Epithelial cell of esophagus (primary cell): ENCODE measurements at regions not wholly inside any gene's neighbourhood (a gene's known extent, or its start where the extent isn't known, plus 50 kb on each side); places are given as distances from the start of the nearest gene placed in this dataset.
A peak's percentile ranks its signal among the peaks of the same experiment; 100 is the strongest.

Source experiments
- DNase-seq: peaks from one replicate; pipeline ENCODE4 v3.0.0; 2010; ENCODE audit warnings: low read depth
- H3K4me3 ChIP-seq: 2 replicates; pipeline ENCODE4 v1.5.1; 2011; ENCODE audit warnings: mild to moderate bottlenecking, low read length, control low read depth
- TF ChIP-seq, protein P1 (sequence below): IDR thresholded peaks from 2 replicates; pipeline ENCODE4 v1.5.1; 2011; ENCODE audit warnings: low read depth, mild to moderate bottlenecking, low read length, control low read depth, inconsistent platforms; ENCODE audit not compliant: insufficient read depth; ENCODE audit errors: missing control alignments

DNA sequence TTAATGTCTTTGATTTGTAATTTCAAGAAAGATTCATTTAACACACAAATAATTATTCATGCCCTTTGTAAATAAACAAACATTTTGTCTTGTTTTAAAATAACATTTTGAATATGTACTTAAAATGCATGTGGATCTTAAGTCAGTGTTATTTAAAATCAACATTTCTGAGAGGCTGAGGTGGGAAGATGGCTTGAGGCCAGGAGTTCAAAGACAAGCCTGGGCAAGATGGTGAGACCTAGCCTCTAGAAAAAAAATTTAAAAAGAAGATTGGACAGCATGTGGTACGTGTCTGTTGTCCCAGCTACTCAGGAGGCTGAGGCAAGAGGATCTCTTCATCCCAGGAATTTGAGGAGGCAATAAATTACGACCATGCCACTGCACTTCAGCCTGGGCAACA, 1268.2 kb downstream of the SLITRK1 start:
- TF ChIP-seq, protein P1, sequence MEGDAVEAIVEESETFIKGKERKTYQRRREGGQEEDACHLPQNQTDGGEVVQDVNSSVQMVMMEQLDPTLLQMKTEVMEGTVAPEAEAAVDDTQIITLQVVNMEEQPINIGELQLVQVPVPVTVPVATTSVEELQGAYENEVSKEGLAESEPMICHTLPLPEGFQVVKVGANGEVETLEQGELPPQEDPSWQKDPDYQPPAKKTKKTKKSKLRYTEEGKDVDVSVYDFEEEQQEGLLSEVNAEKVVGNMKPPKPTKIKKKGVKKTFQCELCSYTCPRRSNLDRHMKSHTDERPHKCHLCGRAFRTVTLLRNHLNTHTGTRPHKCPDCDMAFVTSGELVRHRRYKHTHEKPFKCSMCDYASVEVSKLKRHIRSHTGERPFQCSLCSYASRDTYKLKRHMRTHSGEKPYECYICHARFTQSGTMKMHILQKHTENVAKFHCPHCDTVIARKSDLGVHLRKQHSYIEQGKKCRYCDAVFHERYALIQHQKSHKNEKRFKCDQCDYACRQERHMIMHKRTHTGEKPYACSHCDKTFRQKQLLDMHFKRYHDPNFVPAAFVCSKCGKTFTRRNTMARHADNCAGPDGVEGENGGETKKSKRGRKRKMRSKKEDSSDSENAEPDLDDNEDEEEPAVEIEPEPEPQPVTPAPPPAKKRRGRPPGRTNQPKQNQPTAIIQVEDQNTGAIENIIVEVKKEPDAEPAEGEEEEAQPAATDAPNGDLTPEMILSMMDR = no peak
- H3K4me3 ChIP-seq = no peak overlapping the region
- DNase-seq = peak; percentile 55

DNA sequence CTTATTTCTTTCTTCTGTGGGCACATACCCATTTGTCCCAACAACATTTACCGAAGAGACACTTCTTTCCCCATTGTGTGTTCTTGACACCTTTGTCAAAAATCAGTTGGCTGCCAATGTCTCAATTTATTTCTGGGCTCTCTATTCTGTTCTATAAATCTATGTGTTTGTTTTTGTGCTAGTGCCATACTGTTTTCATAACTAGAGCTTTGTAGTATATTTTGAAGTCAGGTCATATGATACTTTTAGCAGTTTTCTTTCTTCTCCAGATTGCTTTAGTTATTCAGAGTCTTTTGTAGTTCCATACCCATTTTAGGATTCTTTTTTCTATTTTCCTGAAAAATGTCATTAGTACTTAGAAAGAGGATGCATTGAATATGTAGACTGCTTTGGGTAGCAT, 1276.3 kb downstream of the SLITRK1 start:
- no peak for DNase-seq
- no peak overlapping the region for H3K4me3 ChIP-seq
- TF ChIP-seq, protein P1 = no peak

DNA sequence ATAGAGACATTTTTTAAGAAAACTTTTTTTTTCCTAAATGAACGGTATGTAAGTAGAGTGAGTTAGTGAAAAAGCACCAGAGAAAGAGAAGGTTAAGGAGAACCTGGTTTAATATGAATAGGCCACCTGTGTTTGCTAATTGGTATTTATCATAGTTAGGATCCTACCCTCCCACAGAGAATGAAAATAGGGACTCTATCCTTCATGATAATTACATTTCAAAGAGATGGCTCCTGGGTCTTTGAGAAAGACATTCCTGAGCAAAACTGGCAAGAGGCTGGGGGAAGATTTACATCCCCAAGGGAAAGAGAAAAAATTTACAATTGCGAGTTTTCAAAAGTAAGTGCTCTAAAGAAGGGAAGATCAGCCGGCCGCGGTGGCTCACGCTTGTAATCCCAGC, 1284.5 kb downstream of the SLITRK1 start:
- TF ChIP-seq, protein P1 = no peak
- DNase-seq = no peak
- no peak overlapping the region for H3K4me3 ChIP-seq

DNA sequence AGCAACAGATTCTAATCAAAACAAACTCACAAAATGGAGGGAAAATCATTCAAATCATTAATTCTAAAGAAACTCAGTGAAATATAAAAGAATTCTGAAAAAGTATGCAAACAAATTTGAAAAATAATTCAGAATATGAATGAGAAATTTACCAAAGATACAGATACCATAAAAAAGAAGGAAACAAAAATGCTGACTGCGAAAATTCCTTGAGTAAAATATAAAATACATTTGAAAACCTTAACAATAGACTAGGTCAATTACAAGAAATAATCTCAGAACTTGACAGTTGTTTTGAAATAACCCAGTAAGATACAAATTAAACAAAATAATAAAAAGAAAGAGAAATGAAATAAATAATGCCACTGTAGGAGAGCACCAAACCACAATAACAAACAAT, 1289.0 kb downstream of the SLITRK1 start:
- H3K4me3 ChIP-seq = no peak overlapping the region
- DNase-seq = no peak
- TF ChIP-seq, protein P1 = no peak

DNA sequence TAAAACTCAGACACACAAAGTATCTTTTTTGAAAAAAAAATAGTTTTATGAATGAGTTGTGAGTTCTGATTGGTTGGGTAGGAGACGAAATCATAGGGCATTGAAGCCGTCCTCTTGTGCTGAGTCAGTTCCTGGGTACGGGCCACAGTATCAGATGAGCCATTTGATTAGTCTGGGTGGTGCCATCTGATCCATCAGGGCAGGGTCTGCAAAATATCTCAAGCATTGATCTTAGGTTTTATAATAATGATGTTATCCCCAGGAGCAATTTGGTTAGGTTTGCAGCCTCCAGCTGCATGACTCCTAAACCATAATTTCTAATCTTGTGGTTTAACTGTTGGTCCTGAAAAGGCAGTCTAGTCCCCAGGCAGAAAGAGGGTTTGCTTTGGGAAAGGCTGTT, 1310.6 kb downstream of the SLITRK1 start:
- H3K4me3 ChIP-seq = no peak overlapping the region
- TF ChIP-seq, protein P1 = no peak
- DNase-seq = no peak

DNA sequence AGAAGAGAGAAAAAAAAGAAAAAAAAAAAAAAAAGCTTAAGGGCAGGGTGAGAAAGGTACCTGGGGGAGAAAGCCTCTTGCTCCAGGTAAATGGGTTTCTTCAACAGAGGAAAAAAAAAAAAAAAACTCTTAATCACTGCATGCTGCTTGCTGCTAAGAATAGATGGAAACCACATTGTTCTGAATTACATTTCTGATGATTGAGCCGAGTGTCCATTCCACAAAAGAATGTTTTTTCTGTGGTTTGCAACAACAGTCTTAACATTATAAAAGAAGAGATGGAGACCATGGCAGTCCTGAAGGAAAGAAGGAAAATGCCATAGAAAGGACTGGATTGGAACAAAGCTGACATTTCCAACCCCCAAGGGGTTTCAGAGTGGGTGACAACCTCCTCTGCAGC, 1312.7 kb downstream of the SLITRK1 start:
- DNase-seq = no peak
- TF ChIP-seq, protein P1 = no peak
- no peak overlapping the region for H3K4me3 ChIP-seq

DNA sequence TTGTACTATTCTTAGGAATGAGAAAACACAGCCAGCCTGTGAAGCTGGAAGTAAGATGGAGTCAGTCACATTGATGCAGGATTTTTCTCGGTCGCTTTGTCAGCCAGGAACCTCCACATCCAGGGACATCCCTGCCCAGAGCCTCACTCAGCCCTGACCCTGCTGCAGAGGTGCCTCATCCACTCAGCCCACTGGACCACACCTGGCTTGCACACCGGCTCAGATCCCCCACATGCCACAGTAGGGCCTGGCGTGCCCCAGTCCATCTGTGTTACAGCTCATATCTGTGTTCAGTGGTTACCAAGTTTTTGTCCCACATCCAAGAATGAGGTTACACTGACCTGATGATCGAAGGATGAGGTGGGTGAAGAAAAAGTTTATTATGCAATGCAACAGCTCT, 1315.4 kb downstream of the SLITRK1 start:
- TF ChIP-seq, protein P1 = no peak
- no peak overlapping the region for H3K4me3 ChIP-seq
- no peak for DNase-seq
